HG03175 (cell line): ENCODE measurements at regions not wholly inside any gene's neighbourhood (a gene's known extent, or its start where the extent isn't known, plus 50 kb on each side); places are given as distances from the start of the nearest gene placed in this dataset.
"Not testable (repeated sequence)": the region's sequence is repeated elsewhere in the genome, so short reads cannot be mapped to it uniquely, and the experiment has no call there.

Source experiments
- ATAC-seq: cut with Tn5 transposase; IDR thresholded peaks from one replicate; pipeline ENCODE4 v1.9.1; 2021; ENCODE audit warnings: mild to moderate bottlenecking, moderate library complexity; ENCODE audit not compliant: unreplicated experiment

DNA sequence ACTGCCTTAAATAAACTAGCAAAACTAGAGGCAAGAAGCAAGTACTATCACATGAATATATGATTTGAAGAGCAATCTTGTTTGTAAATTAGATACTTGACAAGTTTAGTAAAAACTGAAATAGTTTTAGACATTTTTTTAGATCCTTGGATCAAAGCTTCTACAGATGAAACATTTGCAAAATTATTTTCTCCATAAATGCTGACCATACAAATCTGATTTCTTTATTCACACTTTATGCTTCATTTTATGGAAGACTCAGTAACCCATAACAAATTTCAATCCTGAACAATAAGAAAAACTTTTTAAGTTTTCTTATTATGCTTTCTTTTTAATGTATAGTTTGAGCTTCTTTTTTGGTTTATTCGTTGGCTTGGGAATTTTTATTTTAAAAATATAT is 750.2 kb upstream of the SLITRK5 start:
- no peak for ATAC-seq

DNA sequence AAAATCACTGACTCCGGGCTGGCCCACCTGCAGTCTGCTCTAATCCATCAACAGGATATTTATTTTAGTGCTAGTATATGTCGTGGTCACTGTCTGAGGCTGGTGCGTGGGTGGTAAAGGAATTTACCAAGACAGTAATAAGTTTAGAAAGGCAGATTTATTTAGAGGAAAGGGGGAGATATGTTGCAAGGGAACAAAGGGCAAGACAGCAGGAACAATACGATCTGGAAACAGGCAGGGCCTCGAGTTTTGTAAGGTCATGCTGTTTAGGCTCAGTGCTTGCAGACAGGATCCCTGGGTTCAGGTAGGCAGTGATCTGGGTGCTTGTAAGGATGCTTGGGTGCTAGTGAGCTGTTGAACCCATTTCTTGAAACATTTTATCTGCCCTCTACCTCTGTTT is 748.2 kb upstream of the SLITRK5 start:
- no peak for ATAC-seq

DNA sequence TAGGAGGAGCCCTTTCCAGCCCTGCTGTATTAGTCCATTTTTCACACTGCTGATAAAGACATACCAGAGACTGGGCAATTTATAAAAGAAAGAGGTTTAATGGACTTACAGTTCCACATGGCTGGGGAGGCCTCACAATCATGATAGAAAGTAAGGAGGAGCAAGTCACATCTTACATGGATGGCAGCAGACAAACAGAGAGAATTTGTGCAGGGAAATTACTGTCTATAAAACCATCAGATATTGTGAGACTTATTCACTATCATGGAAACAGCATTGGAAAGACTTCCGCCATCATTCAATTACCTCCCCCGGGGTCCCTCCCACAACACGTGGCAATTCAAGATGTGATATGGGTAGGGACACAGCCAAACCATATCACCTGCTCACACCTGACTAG is 744.3 kb upstream of the SLITRK5 start:
- ATAC-seq = not testable (repeated sequence)

DNA sequence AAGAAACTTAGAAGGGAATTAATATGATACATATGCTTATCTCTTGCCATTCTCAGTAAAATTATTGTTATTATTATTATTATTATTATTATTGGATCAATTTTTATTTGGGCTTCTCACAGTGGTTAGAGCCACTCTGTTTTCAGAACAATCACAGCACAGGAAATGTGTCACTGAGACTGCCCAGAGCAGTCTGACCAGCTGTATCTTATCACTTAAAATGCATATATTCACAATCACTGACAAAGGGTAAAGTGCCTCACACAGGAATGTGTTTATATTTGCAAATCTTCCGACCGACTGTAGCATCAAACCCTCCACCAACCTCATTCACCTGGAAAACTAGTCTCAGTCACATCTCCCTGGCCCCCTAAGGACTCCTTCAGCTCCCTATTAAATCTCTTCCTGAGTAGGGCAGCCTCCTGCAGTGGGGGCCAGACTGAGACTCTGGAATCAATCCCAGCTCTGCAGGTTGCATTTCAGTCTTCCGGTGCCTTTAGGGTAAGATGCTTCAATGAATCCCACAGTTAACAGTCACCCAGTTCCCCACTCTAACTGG is 738.3 kb upstream of the SLITRK5 start:
- no peak for ATAC-seq

DNA sequence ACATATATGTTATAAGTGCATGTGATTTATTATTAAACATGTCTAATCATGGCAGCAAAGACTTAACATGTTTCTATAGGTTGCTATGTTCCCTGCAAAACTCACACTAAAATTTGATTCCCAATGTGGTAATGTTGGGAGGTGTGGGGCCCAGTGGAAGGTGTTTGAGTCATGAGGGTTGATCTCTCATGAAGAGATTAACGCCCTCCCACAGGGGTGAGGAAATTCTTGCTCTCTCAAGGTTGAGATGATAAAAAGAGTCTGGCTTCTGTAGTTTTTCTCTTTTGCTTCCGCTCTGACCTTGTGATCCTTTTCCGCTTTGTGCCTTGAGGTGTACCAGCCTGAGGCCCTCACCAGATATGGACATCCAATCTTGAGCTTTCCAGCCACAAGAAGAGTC is 737.5 kb upstream of the SLITRK5 start:
- ATAC-seq = no peak

DNA sequence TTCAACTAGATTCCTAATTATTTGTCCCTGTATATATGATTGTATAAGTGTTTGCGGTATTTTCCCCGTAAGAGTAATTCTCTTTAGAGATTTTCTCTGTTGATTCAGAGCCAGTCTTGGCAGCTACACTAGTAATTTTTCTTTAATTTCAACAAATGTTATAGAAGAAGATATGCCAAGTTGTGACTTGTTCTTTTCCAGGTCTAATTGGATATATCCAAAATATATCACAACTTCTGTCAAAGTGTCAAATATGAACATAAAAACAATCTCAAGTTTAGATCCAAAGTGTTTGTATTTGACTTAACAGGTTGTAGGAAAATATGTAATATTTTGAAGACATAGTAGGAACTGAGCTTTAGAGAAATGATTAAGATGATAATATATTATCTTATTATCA is 733.9 kb upstream of the SLITRK5 start:
- ATAC-seq = no peak

DNA sequence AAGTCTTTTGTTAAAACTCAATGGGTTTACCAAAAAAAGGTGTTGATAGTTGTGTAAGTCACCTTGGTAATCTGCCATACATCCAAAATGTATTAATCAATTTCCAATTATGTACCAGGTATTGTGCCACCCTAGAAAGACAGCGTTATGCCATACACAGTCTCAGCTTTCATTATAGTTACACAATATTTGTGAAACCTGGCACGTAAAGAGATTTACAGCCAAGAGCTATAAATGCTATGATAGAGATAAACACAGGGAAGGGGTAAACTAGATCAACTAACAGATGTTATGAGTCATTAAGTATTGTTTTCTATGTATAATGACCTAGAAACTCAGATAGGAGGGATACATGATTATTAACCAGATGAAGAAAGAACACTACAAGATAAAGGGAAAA is 725.6 kb upstream of the SLITRK5 start:
- ATAC-seq = no peak

DNA sequence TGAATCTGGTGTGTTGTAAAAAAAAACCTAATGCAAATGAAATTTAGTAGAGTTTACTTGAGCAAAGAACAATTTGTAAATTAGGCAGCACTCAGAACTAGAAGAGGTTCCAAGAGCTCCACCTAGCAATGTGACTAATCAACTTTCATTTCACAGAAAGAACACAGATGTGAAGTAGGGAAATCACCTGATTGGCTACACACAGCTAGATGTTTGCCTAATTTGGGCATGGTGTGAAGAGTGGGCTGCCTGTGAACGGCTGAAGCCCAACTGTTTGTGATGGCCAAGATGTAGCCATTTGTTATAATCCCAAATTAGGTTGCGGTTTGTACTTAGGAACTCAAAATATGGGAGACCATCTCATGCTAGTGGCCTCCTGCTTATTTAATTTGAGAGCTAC is 724.4 kb upstream of the SLITRK5 start:
- ATAC-seq = no peak

DNA sequence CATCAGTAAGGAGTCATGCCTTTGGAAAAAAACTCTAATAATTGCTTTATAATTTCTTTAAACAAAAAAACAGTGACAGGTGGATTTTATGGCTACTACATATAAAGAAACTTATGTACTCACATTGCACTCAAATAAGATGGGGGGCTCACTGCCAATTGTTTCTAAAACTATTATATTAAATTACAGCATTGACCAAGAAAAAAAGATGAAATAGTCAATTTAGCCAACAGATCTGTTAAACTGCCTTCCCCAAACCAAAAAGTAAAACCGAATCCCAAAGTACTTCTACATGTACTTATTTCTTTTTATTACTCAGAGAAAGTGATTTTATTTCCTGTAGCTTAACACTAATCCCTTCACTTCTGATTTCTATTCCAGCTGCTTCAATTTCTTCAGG is 716.8 kb upstream of the SLITRK5 start:
- ATAC-seq = no peak

DNA sequence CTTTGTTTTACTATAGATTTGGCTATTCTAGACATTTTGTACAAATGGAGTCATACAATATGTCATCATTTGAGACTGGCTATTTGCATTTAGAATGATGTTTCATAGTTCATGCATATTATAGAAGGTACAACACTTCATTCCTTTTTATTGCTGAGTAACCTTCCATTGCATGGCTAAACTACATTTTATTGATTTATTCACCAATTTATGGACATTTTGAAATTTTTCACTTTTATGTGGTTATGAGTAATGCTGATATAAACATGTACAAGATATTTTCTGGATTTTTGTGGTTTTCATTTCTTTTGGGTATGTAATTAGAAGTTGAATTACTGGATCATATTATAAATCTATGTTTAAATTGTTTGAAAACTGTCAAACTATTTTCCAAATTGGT is 710.3 kb upstream of the SLITRK5 start:
- ATAC-seq = no peak

DNA sequence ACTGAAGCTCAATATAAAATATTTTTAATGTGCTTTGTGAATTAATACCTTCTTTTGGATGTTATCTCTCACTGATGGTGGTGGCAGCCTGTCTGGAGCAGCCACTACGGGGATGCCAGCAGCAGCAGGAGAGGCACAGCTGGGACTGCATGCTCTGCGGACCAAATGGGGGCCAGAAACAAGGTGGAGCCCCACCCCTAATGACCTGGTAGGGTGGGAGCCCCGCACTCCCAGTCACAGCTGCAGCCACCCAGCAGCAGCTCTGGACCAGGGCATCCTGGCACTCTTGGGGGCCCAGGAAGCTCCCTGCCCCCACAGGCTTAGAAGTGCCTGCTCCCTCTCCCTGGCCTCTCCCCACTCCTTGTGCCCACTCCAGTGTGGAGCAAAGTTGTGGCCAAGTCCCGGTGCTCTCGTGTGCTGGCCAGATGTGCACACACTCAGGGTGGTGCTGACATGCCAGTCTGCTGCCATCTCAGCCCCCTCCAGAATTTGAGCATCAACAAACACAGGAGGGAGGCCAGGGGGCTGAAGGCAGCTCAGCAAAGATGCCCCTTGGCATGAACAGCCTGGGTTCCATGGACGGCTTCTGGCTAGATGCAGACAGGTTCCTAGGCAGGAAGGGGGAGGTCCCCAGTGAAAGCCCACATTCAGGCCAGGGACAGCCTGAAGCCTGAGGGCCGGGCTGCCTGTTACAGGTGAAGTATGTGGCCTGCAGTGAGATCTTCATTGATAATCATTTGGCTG is 696.7 kb upstream of the SLITRK5 start:
- no peak for ATAC-seq

DNA sequence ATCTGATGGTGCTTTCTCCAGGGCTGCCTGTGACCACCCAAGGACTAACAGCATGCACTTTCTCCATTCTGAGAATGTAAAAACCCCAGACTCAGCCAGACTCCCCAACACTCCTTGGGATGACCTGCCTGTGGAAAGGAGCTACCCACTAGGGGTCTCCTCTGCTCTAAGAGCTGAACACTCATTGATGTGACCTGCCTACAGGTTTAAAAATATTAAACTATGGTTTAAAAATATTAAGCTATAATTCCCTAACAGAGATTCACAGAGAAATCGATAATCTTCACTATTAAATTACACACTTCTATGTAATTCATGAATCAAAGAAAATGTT is 696.2 kb upstream of the SLITRK5 start:
- no peak for ATAC-seq

DNA sequence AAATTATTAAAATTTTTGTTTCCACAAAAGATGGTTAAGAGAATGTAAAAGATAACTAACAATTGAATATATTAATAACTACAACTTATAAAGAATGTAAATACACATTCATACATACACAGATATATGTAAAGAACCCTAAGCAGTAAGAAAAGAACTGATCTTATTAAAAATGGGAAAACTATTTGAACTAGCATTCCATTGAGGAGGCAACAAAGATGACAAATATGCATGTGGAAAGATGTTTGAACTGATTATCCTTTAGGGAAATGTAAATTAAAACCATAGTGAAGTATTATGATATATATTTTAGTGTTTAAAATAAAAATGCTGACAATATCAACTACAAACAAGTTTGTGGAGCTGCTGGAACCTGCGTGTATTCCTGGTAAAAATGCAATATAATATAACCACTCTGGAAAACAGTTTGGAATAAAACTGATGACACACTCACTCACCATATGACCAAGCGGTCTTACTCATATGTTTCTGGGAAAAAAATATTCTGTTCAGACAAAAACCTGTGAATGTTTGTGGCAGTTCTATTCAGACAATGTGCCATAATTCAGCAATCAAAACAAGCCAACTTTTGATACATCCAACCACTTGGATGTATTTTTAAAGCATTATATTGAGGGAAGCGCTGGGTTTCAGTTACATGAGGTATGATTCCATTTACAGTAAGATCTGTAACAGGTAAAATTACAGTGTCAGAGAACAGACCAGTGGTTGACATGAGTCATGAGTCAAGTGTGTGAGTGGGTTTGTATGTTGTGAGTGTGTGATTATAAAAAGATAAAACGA is 694.4 kb upstream of the SLITRK5 start:
- ATAC-seq = no peak

DNA sequence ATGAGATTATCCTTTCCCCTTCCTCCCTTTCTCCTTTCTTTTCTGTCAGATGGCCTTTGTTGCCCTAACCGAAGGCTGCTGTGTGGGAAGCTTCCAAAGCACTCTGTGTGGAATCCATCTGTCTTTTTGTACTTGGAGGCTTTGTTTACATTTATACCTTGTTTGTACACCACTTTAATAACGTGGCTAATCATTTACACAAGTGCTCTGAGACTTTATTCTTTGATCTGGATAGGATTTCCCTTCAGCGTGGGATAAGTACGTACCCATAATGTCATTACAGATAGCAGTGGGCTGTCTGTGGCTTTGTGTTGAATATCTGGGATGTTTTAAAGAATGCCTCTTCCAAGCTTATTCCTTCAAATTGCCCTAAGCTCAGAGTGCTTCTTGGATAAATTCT is 684.7 kb upstream of the SLITRK5 start:
- no peak for ATAC-seq

DNA sequence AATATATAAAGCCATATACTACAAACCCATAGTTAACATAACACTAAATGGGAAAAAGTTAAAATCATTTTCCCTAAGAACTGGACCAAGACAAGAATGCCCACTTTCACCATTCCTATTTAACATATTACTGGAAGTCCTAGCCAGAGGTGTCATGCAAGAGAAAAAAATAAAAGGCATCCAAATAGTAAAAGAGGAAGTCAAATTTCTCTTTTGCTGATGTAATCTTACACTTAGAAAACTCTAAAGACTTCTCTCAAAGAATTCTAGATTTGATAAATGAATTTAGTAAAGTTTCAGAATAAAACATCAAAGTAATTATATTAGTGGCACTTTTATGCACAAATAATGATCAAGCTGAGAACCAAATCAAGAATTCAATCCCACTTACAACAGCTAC is 678.9 kb upstream of the SLITRK5 start:
- ATAC-seq = no peak

DNA sequence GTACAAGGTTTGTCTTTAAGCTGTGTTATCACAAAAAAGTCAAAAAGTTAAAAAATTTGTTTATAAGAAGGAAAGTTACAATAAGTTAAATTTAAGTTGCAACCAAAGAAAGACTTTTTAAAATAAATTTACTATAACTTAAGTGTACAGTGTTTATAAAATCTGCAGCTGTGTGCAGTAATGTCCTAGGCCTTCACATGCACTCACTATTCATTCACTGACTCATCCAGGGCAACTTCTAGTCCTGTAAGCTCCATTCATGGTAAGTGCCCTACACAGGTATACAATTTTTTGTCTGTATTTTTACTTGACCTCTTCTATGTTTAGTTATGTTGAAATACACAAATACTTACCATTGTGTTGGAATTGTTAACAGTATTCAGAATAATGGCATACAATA is 667.9 kb upstream of the SLITRK5 start:
- ATAC-seq = no peak

DNA sequence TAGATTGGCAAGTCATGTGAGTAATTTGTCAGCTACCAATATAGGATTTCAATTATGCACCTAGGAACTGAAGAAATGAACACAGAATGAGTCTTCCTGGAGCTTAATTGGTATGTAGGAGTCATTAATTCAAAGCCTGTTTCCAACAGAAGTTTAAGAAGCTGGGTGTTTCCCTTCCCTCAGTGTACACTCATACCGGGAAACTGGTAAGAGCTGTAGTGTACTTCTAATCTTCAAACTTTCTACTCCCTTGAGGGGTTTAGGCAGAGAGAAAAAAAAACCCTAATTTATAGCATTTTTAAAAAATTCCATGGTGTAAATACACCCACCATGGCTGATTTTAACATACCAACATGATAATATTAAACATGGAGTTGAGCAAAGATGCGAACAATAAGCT is 665.7 kb upstream of the SLITRK5 start:
- no peak for ATAC-seq

DNA sequence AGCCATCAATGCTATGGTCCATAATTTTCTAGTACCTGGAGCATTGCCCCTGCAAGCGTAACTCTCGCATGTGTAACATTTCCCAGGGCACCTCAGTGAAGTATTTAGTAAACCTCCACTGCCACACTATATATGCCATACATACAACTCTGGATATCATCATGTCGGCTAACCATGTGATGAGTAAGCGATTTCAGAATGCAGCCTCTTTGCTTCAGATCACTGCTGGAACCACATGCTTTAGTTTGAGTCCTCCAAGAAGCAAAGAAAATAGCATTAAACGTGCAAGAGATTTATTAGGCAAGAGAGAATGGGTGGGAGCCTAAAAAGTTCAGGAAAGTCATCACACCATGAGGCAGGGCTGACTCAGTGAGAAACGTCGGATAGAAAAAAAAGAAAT is 635.6 kb upstream of the SLITRK5 start:
- no peak for ATAC-seq

DNA sequence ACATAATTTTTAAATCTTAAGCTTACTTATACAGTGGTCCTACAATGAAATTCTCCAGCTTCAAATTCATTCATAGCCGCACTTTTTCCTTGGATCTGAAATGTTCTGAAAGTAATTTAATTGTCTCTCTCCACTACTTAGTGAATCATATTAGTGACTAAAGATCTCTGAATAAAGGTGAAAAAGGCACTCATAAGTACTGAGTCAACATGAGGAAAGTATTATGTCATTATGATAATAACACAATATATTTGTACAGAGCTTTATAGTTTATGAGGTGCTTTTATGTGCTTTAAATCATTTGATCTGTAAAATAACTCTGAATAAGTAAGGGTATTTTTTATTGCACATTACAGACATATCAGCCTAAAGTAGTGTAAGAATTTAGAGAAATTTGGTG is 628.2 kb upstream of the SLITRK5 start:
- no peak for ATAC-seq

DNA sequence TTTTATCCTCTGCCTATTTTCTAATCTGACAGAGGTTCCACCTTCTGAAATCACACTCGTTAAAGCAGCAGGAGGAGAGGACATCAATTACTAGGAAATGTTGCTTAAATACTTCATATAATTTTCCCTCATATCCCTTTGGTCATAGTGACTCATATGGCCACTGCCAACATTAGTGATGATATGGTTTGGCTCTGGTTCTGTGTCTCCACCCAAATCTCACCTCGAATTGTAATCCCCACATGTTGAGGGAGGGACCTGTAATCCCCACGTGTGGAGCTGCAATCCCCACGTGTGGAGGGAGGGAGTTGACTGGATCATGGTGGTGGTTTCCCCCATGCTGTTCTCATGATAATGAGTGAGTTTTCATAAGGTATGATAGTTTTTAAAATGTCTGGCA is 618.4 kb upstream of the SLITRK5 start:
- ATAC-seq = no peak

DNA sequence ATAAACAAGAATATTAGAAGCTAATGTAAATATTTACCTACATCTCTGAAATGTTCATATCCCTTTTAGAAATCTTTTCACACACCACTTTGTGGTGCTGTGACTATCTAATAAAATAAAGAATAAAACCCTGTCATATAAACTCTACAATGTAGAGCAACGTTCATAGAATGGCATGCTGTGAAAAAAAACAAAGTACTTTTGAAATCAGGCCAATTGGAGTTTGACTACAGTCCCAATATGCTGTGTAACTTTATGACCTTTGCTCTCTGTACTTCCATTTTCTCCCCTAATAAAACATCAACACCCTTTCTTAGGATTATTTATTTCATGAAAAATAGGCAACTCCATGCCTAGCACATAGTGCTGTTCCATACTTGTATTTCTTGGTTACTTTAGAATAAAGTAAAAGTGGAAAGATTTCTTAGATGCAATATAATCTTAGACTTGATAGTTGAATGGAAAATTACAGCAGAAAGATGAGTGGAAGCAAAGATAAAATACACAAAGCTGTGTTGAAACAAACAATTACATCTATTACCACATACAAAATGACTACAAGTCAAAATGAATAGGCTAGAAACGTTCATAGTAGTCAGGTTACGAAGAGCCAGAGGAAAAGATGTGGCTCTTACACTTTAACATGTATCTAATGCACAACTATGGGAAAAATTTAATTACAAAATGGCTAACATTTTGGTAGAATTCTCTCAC is 613.2 kb upstream of the SLITRK5 start:
- ATAC-seq = no peak
